K562 (cell line): ENCODE measurements at regions not wholly inside any gene's neighbourhood (a gene's known extent, or its start where the extent isn't known, plus 50 kb on each side); places are given as distances from the start of the nearest gene placed in this dataset.
"Not testable (repeated sequence)": the region's sequence is repeated elsewhere in the genome, so short reads cannot be mapped to it uniquely, and the experiment has no call there.

Experiments
- ATAC-seq: fragments of 200-7000 bp; cut with Tn5 transposase; 3 replicates; pipeline ENCODE4 v1.9.1; 2020; ENCODE audit warnings: moderate library complexity
- BruUV-seq: library from RNA; stranded (reverse); fragments of 400-500 nt; replicated peaks from 2 replicates; lab custom pipeline; 2021; lab: Mats Ljungman, UMichigan
- CTCF ChIA-PET: fragments of 300-600 bp; formaldehyde crosslinking; extraction: SDS; loops from one replicate; lab custom pipeline; 2021; ENCODE audit warnings: low intra/inter-chr PET ratio; lab: Yijun Ruan, JAX
- POLR2A ChIA-PET: fragments of 300-600, 350-650 bp; sonication (Branson Sonifier 250); formaldehyde crosslinking; extraction: SDS; loops from one replicate; lab custom pipeline; 2021; ENCODE audit warnings: antibody characterized with exemption, inconsistent platforms; lab: Yijun Ruan, JAX
- DNase-seq, 4 experiments: peaks; one replicate each; pipeline versions ENCODE4 v3.0.0 to v3.0.0-alpha.2; 2011 to 2018; ENCODE audit warnings: low spot score in 3 of 4, mixed read lengths in 3 of 4; ENCODE audit errors: extremely low read depth in 1 of 4
- FAIRE-seq: peaks from 2 replicates; lab custom pipeline; 2011; peaks lifted over from hg19 to GRCh38; lab: Jason Lieb, UNC
- H2AFZ ChIP-seq: 2 replicates; pipeline ENCODE4 v1.6.0; 2011; ENCODE audit warnings: low read depth, low read length, control low read depth, inconsistent platforms
- H3K27ac ChIP-seq: fragments of 200-600 bp; 3 replicates; pipeline ENCODE4 v1.8.0; 2011; ENCODE audit warnings: low read depth, mild to moderate bottlenecking, control low read depth, inconsistent platforms, low read length, moderate library complexity, mixed read lengths; ENCODE audit errors: extremely low read depth
- H3K27me3 ChIP-seq, 2 experiments: fragments of 300-600 bp in 1 of 2; 2 replicates in 1 of 2; 3 replicates in 1 of 2; pipeline versions ENCODE4 v1.6.0 to v1.8.0; 2011; ENCODE audit warnings: inconsistent platforms in 2 of 2, low read length in 2 of 2, mild to moderate bottlenecking in 1 of 2, mixed read lengths in 1 of 2, moderate library complexity in 1 of 2; ENCODE audit not compliant: control insufficient read depth in 2 of 2, insufficient read depth in 2 of 2
- H3K36me3 ChIP-seq: fragments of 300-600 bp; 3 replicates; pipeline ENCODE4 v1.8.0; 2011; ENCODE audit warnings: mild to moderate bottlenecking, low read length, inconsistent platforms; ENCODE audit not compliant: control insufficient read depth, insufficient read depth
- H3K4me1 ChIP-seq, 2 experiments: fragments of 200-600 bp in 1 of 2; replicated peaks in 1 of 2; 2 replicates in 1 of 2; 3 replicates in 1 of 2; pipeline versions ENCODE4 v1.5.1 to v1.8.0; 2011; ENCODE audit warnings: inconsistent platforms in 2 of 2, low read length in 2 of 2, mild to moderate bottlenecking in 1 of 2, mixed read lengths in 1 of 2, moderate library complexity in 1 of 2; ENCODE audit not compliant: control insufficient read depth in 2 of 2, insufficient read depth in 2 of 2
- H3K4me2 ChIP-seq: 2 replicates; pipeline ENCODE4 v1.6.1; 2011; ENCODE audit warnings: low read length, control low read depth, inconsistent platforms, mixed read lengths; ENCODE audit not compliant: insufficient read depth
- H3K4me3 ChIP-seq: fragments of 200-600 bp; sonication (generic), shearing (Covaris generic); 2 replicates; pipeline ENCODE4 v1.5.1; 2016; ENCODE audit warnings: control low read depth, inconsistent platforms
- H3K79me2 ChIP-seq: fragments of 200-600 bp; 3 replicates; pipeline ENCODE4 v1.8.0; 2011; ENCODE audit warnings: low read length, inconsistent platforms; ENCODE audit not compliant: control insufficient read depth, insufficient read depth
- H3K9ac ChIP-seq, 2 experiments: 2 replicates each; pipeline versions ENCODE4 v1.6.0 to v1.6.1; 2011; ENCODE audit warnings: low read depth in 2 of 2, low read length in 2 of 2, control low read depth in 1 of 2, inconsistent platforms in 1 of 2, mild to moderate bottlenecking in 1 of 2, mixed read lengths in 1 of 2; ENCODE audit not compliant: insufficient read depth in 1 of 2
- H3K9me1 ChIP-seq: one replicate; pipeline ENCODE4 v1.6.0; 2011; ENCODE audit warnings: inconsistent platforms, mild to moderate bottlenecking, low read length, moderate library complexity; ENCODE audit not compliant: control insufficient read depth, insufficient read depth
- H3K9me3 ChIP-seq: replicated peaks from 2 replicates; pipeline ENCODE4 v1.5.1; 2011; ENCODE audit warnings: low read depth, low read length, inconsistent platforms; ENCODE audit not compliant: control insufficient read depth, insufficient read depth
- H4K20me1 ChIP-seq: replicated peaks from 2 replicates; pipeline ENCODE4 v1.6.1; 2011; ENCODE audit warnings: low read length, inconsistent platforms, mixed read lengths; ENCODE audit not compliant: control insufficient read depth, insufficient read depth
- CEBPB ChIP-seq: fragments of 450-650 bp; IDR thresholded peaks from 2 replicates; pipeline ENCODE4 v1.6.1; 2016; ENCODE audit warnings: missing genetic modification characterization, missing compliant biosample characterization
- CREB1 ChIP-seq, 2 experiments: sonication (generic) in 1 of 2; formaldehyde crosslinking in 1 of 2; IDR thresholded peaks; 2 replicates each; pipeline versions ENCODE4 v1.6.1 to v1.8.0; 2012 to 2022; ENCODE audit warnings: inconsistent platforms in 1 of 2, mild to moderate bottlenecking in 1 of 2, missing genetic modification reagents in 1 of 2, moderate library complexity in 1 of 2
- GATA2 ChIP-seq: sonication (generic); formaldehyde crosslinking; IDR thresholded peaks from 2 replicates; pipeline ENCODE4 v1.4.0; 2020; ENCODE audit warnings: mild to moderate bottlenecking, missing genetic modification reagents
- IFI16 ChIP-seq: fragments of 250-450 bp; sonication (Bioruptor Pico); IDR thresholded peaks from 2 replicates; pipeline ENCODE4 v2.1.2; 2022; ENCODE audit warnings: mild to moderate bottlenecking, inconsistent platforms
- MAFK ChIP-seq: IDR thresholded peaks from 2 replicates; pipeline ENCODE4 v1.6.1; 2011; ENCODE audit warnings: low read length, improper control_type of control experiment
- RHOXF2B ChIP-seq: fragments of 250-450 bp; sonication (Bioruptor Pico); conservative IDR thresholded peaks from 2 replicates; pipeline ENCODE4 v1.5.1; 2021
- TEAD1 ChIP-seq, 2 experiments: fragments of 450-650 bp in 1 of 2; sonication (generic) in 1 of 2; formaldehyde crosslinking; IDR thresholded peaks; 2 replicates each; pipeline versions ENCODE4 v1.4.0 to v1.8.0; 2020 to 2022; ENCODE audit warnings: mild to moderate bottlenecking in 2 of 2, missing genetic modification reagents in 1 of 2
- WGBS: fragments of 100-300 bp; shearing (Covaris generic); methylation state at CpG from one replicate; pipeline ENCODE4 v1.1.6; 2016; ENCODE audit warnings: low coverage, mixed read lengths; ENCODE audit not compliant: insufficient coverage; ENCODE audit errors: missing lambda C conversion rate; 5-methylcytosine and 5-hydroxymethylcytosine counted together
- in situ Hi-C: fragments of 300-500 bp; cut with MboI; formaldehyde crosslinking; loops from 4 replicates; pipeline ENCODE4 v1.15.0; 2018; ENCODE audit warnings: inconsistent platforms, mixed read lengths
- intact Hi-C: fragments of 100-400 bp; cut with micrococcal nuclease; formaldehyde crosslinking; loops from 2 replicates; pipeline ENCODE4 v1.14.2; 2022
- TF ChIP-seq, protein P1 (sequence below), 2 experiments: fragments of 150-350 bp in 1 of 2; IDR thresholded peaks; 2 replicates each; pipeline ENCODE4 v1.6.1; 2012 to 2016; ENCODE audit warnings: low read depth in 2 of 2, low read length in 2 of 2, mild to moderate bottlenecking in 1 of 2, moderate library complexity in 1 of 2

- H3K9ac ChIP-seq, FAIRE-seq, H3K27me3 ChIP-seq, DNase-seq, H3K36me3 ChIP-seq, BruUV-seq, intact Hi-C loops, ATAC-seq, CTCF ChIA-PET, H3K27ac ChIP-seq, H3K4me1 ChIP-seq, H3K4me3 ChIP-seq, H3K79me2 ChIP-seq, H3K9me3 ChIP-seq, H3K9me1 ChIP-seq, in situ Hi-C loops, H3K4me2 ChIP-seq, H4K20me1 ChIP-seq, H2AFZ ChIP-seq, POLR2A ChIA-PET: not testable (repeated sequence)
- 0% methylated on average over 7 of the region's 7 CpGs for WGBS
Observed at GRCh38 chr19:27852931-27853330, 1360.0 kb downstream of the UQCRFS1 start.

DNA sequence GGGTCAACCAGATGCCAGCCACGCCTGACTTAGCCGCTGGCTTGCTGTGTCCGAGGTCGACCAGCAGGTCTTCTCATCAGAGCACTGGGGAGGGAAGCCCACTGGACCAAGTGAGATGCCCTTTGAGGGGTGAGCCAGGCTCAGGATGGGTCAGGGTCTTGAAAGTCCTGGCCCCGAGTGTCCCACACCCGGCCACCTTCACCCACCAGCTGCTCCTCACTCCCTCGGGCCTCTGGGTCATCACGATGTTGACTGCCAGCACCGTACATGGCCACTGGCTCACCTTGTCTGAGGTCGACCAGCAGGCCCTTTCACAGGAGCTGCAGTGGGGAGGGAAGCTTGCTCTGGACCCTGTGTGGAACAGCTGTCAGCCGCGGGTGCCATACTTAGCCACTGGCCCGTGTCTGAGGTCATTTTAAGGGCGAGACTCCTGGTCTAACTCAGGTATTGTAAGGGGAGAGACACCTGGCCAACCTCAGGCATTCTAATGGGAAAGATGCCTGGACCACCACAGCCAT, 1361.3 kb downstream of the UQCRFS1 start:
- no peaks in the 10 kb centered on the region for H3K9me1 ChIP-seq
- DNase-seq (no peak), ATAC-seq (no peak), FAIRE-seq (no peak)
- no peak overlapping the region for H3K9ac ChIP-seq
- H4K20me1 ChIP-seq, result no peaks in the 10 kb centered on the region
- no peak for TF ChIP-seq CREB1 (IDR thresholded peaks at IDR 0.05)
- no peak for TF ChIP-seq CREB1 (CRISPR knock-in tag; IDR thresholded peaks at IDR 0.05)
- TF ChIP-seq CEBPB (tag), result no peak
- TF ChIP-seq MAFK, result no peak
- TF ChIP-seq IFI16 (CRISPR knock-in tag), result no peak
- no peak for TF ChIP-seq GATA2 (CRISPR knock-in tag)
- TF ChIP-seq, protein P1, sequence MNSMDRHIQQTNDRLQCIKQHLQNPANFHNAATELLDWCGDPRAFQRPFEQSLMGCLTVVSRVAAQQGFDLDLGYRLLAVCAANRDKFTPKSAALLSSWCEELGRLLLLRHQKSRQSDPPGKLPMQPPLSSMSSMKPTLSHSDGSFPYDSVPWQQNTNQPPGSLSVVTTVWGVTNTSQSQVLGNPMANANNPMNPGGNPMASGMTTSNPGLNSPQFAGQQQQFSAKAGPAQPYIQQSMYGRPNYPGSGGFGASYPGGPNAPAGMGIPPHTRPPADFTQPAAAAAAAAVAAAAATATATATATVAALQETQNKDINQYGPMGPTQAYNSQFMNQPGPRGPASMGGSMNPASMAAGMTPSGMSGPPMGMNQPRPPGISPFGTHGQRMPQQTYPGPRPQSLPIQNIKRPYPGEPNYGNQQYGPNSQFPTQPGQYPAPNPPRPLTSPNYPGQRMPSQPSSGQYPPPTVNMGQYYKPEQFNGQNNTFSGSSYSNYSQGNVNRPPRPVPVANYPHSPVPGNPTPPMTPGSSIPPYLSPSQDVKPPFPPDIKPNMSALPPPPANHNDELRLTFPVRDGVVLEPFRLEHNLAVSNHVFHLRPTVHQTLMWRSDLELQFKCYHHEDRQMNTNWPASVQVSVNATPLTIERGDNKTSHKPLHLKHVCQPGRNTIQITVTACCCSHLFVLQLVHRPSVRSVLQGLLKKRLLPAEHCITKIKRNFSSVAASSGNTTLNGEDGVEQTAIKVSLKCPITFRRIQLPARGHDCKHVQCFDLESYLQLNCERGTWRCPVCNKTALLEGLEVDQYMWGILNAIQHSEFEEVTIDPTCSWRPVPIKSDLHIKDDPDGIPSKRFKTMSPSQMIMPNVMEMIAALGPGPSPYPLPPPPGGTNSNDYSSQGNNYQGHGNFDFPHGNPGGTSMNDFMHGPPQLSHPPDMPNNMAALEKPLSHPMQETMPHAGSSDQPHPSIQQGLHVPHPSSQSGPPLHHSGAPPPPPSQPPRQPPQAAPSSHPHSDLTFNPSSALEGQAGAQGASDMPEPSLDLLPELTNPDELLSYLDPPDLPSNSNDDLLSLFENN (IDR thresholded peaks at IDR 0.05; ENCODE audit: low read depth in 2 of 2, low read length in 2 of 2), result no peak
- no peak for TF ChIP-seq RHOXF2B (CRISPR knock-in tag)
- TF ChIP-seq TEAD1 (CRISPR knock-in tag; IDR thresholded peaks at IDR 0.05), result no peak
- no peaks in the 10 kb centered on the region for H3K36me3 ChIP-seq
- no peak overlapping the region for H2AFZ ChIP-seq
- H3K79me2 ChIP-seq, result no peaks in the 10 kb centered on the region
- H3K9me3 ChIP-seq, result no peaks in the 10 kb centered on the region
- CTCF ChIA-PET, result no interaction called here
- intact Hi-C loops (no loop called here), in situ Hi-C loops (no loop called here)
- WGBS, result 0% methylated on average over 14 of the region's 14 CpGs
- no peak overlapping the region for H3K27ac ChIP-seq
- no peak overlapping the region for H3K4me3 ChIP-seq
- no peak overlapping the region for H3K4me2 ChIP-seq
- POLR2A ChIA-PET, result no interaction called here
- H3K4me1 ChIP-seq, result no peaks in the 10 kb centered on the region
- no peaks in the 10 kb centered on the region for H3K27me3 ChIP-seq
- no TSS peak for BruUV-seq
